ENCODE measurements at regions not wholly inside any gene's neighbourhood (a gene's known extent, or its start where the extent isn't known, plus 50 kb on each side); places are given as distances from the start of the nearest gene placed in this dataset.

- Histone ChIP-seq H3K27me3 (no peaks in the 10 kb centered on the region), H3K27ac (no peak overlapping the region), H3K4me1 (no peaks in the 10 kb centered on the region), H3K4me3 (no peak overlapping the region), H3K9me3 (no peaks in the 10 kb centered on the region), H3K36me3 (no peaks in the 10 kb centered on the region)
- intact Hi-C loops (cut with DNase I; ENCODE audit: low total_unique reads): no loop called here
- no peak for DNase-seq (ENCODE audit: low spot score in 2 of 2)
- TF ChIP-seq POLR2A (IDR thresholded peaks at IDR 0.05) (no peak), POLR2AphosphoS5 (IDR thresholded peaks at IDR 0.05) (no peak), CTCF (IDR thresholded peaks at IDR 0.05) (no peak)
Measured at GRCh38 chr14:85762526-85762925, 232.6 kb downstream of the FLRT2 start.

- no peaks in the 10 kb centered on the region for H3K36me3 ChIP-seq
- H3K27ac ChIP-seq: no peak overlapping the region
- no peak overlapping the region for H3K4me3 ChIP-seq
- intact Hi-C loops (cut with DNase I; ENCODE audit: low total_unique reads): no loop called here
- no peak for TF ChIP-seq POLR2AphosphoS5 (IDR thresholded peaks at IDR 0.05)
- TF ChIP-seq CTCF (IDR thresholded peaks at IDR 0.05): no peak
- TF ChIP-seq POLR2A (IDR thresholded peaks at IDR 0.05): no peak
- H3K27me3 ChIP-seq: no peaks in the 10 kb centered on the region
- no peaks in the 10 kb centered on the region for H3K4me1 ChIP-seq
- no peaks in the 10 kb centered on the region for H3K9me3 ChIP-seq
- DNase-seq (ENCODE audit: low spot score in 2 of 2): no peak
Measured at GRCh38 chr14:85752175-85752574, 222.2 kb downstream of the FLRT2 start.

- TF ChIP-seq POLR2A (IDR thresholded peaks at IDR 0.05) (no peak), POLR2AphosphoS5 (IDR thresholded peaks at IDR 0.05) (no peak), CTCF (IDR thresholded peaks at IDR 0.05) (no peak)
- intact Hi-C loops (cut with DNase I; ENCODE audit: low total_unique reads): no loop called here
- Histone ChIP-seq H3K27me3 (no peaks in the 10 kb centered on the region), H3K4me1 (no peaks in the 10 kb centered on the region), H3K27ac (no peak overlapping the region), H3K36me3 (no peaks in the 10 kb centered on the region), H3K9me3 (no peaks in the 10 kb centered on the region), H3K4me3 (no peak overlapping the region)
- DNase-seq (ENCODE audit: low spot score in 2 of 2): no peak
Measured at GRCh38 chr14:85744573-85744972, 214.6 kb downstream of the FLRT2 start.

- TF ChIP-seq POLR2A (IDR thresholded peaks at IDR 0.05): no peak
- TF ChIP-seq CTCF (IDR thresholded peaks at IDR 0.05): no peak
- no peak for TF ChIP-seq POLR2AphosphoS5 (IDR thresholded peaks at IDR 0.05)
- Histone ChIP-seq H3K27me3 (no peaks in the 10 kb centered on the region), H3K27ac (no peak overlapping the region), H3K9me3 (no peaks in the 10 kb centered on the region), H3K4me1 (no peaks in the 10 kb centered on the region), H3K36me3 (no peaks in the 10 kb centered on the region), H3K4me3 (no peak overlapping the region)
- intact Hi-C loops (cut with DNase I; ENCODE audit: low total_unique reads): no loop called here
- no peak for DNase-seq (ENCODE audit: low spot score in 2 of 2)
Measured at GRCh38 chr14:85732031-85732430, 202.1 kb downstream of the FLRT2 start.

- no peak overlapping the region for H3K4me3 ChIP-seq
- intact Hi-C loops (cut with DNase I; ENCODE audit: low total_unique reads): no loop called here
- DNase-seq (ENCODE audit: low spot score in 2 of 2): no peak
- no peaks in the 10 kb centered on the region for H3K4me1 ChIP-seq
- H3K27me3 ChIP-seq: no peaks in the 10 kb centered on the region
- no peak overlapping the region for H3K27ac ChIP-seq
- no peaks in the 10 kb centered on the region for H3K36me3 ChIP-seq
- TF ChIP-seq CTCF (IDR thresholded peaks at IDR 0.05): no peak
- TF ChIP-seq POLR2A (IDR thresholded peaks at IDR 0.05): no peak
- TF ChIP-seq POLR2AphosphoS5 (IDR thresholded peaks at IDR 0.05): no peak
- H3K9me3 ChIP-seq: no peaks in the 10 kb centered on the region
Measured at GRCh38 chr14:85731186-85731585, 201.2 kb downstream of the FLRT2 start.

Measured in breast epithelium (tissue), 4 donors.